ENCODE measurements at regions not wholly inside any gene's neighbourhood (a gene's known extent, or its start where the extent isn't known, plus 50 kb on each side); places are given as distances from the start of the nearest gene placed in this dataset.
A peak's percentile ranks its signal among the peaks of the same experiment; 100 is the strongest.

GRCh38 chr1:216903382-216903740, 180.1 kb upstream of the ESRRG start:
- H3K36me3 ChIP-seq (ENCODE audit: low read depth) = no peaks in the 10 kb centered on the region
- DNase-seq (no peak), ATAC-seq (peak; percentile 19)
- no peak overlapping the region for H3K4me3 ChIP-seq
- no peak for TF ChIP-seq CTCF (IDR thresholded peaks at IDR 0.05)
- H3K9me3 ChIP-seq = no peaks in the 10 kb centered on the region
- intact Hi-C loops (cut with DNase I, micrococcal nuclease) = no loop called here
- no peaks in the 10 kb centered on the region for H3K4me1 ChIP-seq (ENCODE audit: low read depth)

GRCh38 chr1:216902669-216903381, 179.6 kb upstream of the ESRRG start:
- no peak for TF ChIP-seq CTCF (IDR thresholded peaks at IDR 0.05)
- no peaks in the 10 kb centered on the region for H3K36me3 ChIP-seq (ENCODE audit: low read depth)
- no peaks in the 10 kb centered on the region for H3K9me3 ChIP-seq
- ATAC-seq (peak; percentile 24), DNase-seq (no peak)
- H3K4me1 ChIP-seq (ENCODE audit: low read depth) = no peaks in the 10 kb centered on the region
- H3K4me3 ChIP-seq = no peak overlapping the region
- intact Hi-C loops (cut with DNase I, micrococcal nuclease) = no loop called here

- ATAC-seq = no peak
- H3K9me3 ChIP-seq = no peaks in the 10 kb centered on the region
- TF ChIP-seq CTCF (IDR thresholded peaks at IDR 0.05) = no peak
- intact Hi-C loops (cut with DNase I, micrococcal nuclease) = no loop called here
- no peaks in the 10 kb centered on the region for H3K4me1 ChIP-seq (ENCODE audit: low read depth)
- DNase-seq = no peak
- no peak overlapping the region for H3K4me3 ChIP-seq
- H3K36me3 ChIP-seq (ENCODE audit: low read depth) = no peaks in the 10 kb centered on the region
Observed at GRCh38 chr1:216900116-216900620, 176.9 kb upstream of the ESRRG start.

- intact Hi-C loops (cut with DNase I, micrococcal nuclease) = no loop called here
- TF ChIP-seq CTCF (IDR thresholded peaks at IDR 0.05) = no peak
- DNase-seq = no peak
Observed at GRCh38 chr1:216898801-216899200, 175.6 kb upstream of the ESRRG start.

DNA sequence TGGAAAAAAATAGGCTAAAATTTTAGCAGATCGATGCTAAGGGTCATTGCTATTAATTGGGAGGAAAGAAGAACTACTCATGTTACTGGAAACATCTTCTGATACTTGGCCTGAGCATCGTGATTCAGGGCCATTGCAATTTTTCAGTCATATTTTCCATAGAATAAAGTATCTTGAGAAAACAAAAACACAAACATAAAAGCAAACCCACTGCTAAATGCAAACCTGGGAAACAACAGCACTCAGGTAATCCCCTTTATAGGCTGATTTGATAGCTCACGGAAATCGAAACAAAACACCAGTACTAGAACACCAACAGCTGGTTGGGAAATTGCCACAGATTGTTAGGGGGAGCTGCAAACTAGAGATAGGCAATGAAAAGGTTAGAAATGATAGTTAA, 172.9 kb upstream of the ESRRG start:
- TF ChIP-seq CTCF (IDR thresholded peaks at IDR 0.05) = no peak
- Histone ChIP-seq H3K36me3 (ENCODE audit: low read depth) (no peaks in the 10 kb centered on the region), H3K9me3 (no peaks in the 10 kb centered on the region), H3K4me1 (ENCODE audit: low read depth) (no peaks in the 10 kb centered on the region), H3K4me3 (no peak overlapping the region)
- no peak for ATAC-seq
- no peak for DNase-seq
- intact Hi-C loops (cut with DNase I, micrococcal nuclease) = no loop called here

More at GRCh38 chr1:216898801-216899200, 175.6 kb upstream of the ESRRG start:
- ATAC-seq = no peak
- no peaks in the 10 kb centered on the region for H3K36me3 ChIP-seq (ENCODE audit: low read depth)
- no peaks in the 10 kb centered on the region for H3K9me3 ChIP-seq
- no peaks in the 10 kb centered on the region for H3K4me1 ChIP-seq (ENCODE audit: low read depth)
- no peak overlapping the region for H3K4me3 ChIP-seq

Measured in mucosa of descending colon (tissue), 3 donors.